HG03064 (cell line): ENCODE measurements at regions not wholly inside any gene's neighbourhood (a gene's known extent, or its start where the extent isn't known, plus 50 kb on each side); places are given as distances from the start of the nearest gene placed in this dataset.
"Not testable (repeated sequence)": the region's sequence is repeated elsewhere in the genome, so short reads cannot be mapped to it uniquely, and the experiment has no call there.

ENCODE experiments used
- ATAC-seq: cut with Tn5 transposase; IDR thresholded peaks from one replicate; pipeline ENCODE4 v1.9.1; 2021; ENCODE audit warnings: low read depth; ENCODE audit not compliant: unreplicated experiment

- ATAC-seq, result no peak
These were observed 106.3 kb upstream of the ARSJ start for GRCh38 chr4:114085611-114086345.

GRCh38 chr4:114087596-114088230 is 108.3 kb upstream of the ARSJ start:
- ATAC-seq, result no peak

- ATAC-seq, result no peak
These were observed 109.0 kb upstream of the ARSJ start for GRCh38 chr4:114088481-114088880.

- no peak for ATAC-seq
These were observed 112.1 kb upstream of the ARSJ start for GRCh38 chr4:114091546-114091945.

GRCh38 chr4:114093221-114093715 is 113.8 kb upstream of the ARSJ start:
- no peak for ATAC-seq

GRCh38 chr4:114100288-114101031 is 121.0 kb upstream of the ARSJ start:
- ATAC-seq, result no peak

GRCh38 chr4:114103908-114104307 is 124.5 kb upstream of the ARSJ start:
- no peak for ATAC-seq

GRCh38 chr4:114108869-114109268 is 129.4 kb upstream of the ARSJ start:
- peak; percentile 60 for ATAC-seq

GRCh38 chr4:114109776-114110175 is 130.3 kb upstream of the ARSJ start:
- ATAC-seq, result no peak

- no peak for ATAC-seq
These were observed 136.1 kb upstream of the ARSJ start for GRCh38 chr4:114115526-114115925.

- no peak for ATAC-seq
These were observed 137.4 kb upstream of the ARSJ start for GRCh38 chr4:114116861-114117260.

GRCh38 chr4:114121221-114121620 is 141.8 kb upstream of the ARSJ start:
- ATAC-seq, result no peak

GRCh38 chr4:114132199-114132598 is 152.8 kb upstream of the ARSJ start:
- no peak for ATAC-seq

- no peak for ATAC-seq
These were observed 153.4 kb upstream of the ARSJ start for GRCh38 chr4:114132830-114133229.

GRCh38 chr4:114136069-114136468 is 156.6 kb upstream of the ARSJ start:
- no peak for ATAC-seq

GRCh38 chr4:114137984-114138383 is 158.5 kb upstream of the ARSJ start:
- ATAC-seq, result no peak

- no peak for ATAC-seq
These were observed 167.6 kb upstream of the ARSJ start for GRCh38 chr4:114146947-114147618.

GRCh38 chr4:114147619-114148208 is 168.3 kb upstream of the ARSJ start:
- ATAC-seq, result not testable (repeated sequence)

- ATAC-seq, result not testable (repeated sequence)
These were observed 169.1 kb upstream of the ARSJ start for GRCh38 chr4:114148372-114149070.

- ATAC-seq, result no peak
These were observed 176.9 kb upstream of the ARSJ start for GRCh38 chr4:114156371-114156770.
